Osteocyte (in vitro differentiated cells): ENCODE measurements at regions not wholly inside any gene's neighbourhood (a gene's known extent, or its start where the extent isn't known, plus 50 kb on each side); places are given as distances from the start of the nearest gene placed in this dataset.

Experiments
- DNase-seq: peaks from one replicate; pipeline ENCODE4 v3.0.0; 2021; ENCODE audit warnings: mixed read lengths; ENCODE audit not compliant: unreplicated experiment; ENCODE audit errors: extremely low spot score
- H3K27ac Mint-ChIP-seq: one replicate; pipeline ENCODE4 v1.8.0; 2021; ENCODE audit warnings: mild to moderate bottlenecking, mixed read lengths; ENCODE audit not compliant: unreplicated experiment
- H3K27me3 Mint-ChIP-seq: one replicate; pipeline ENCODE4 v1.8.0; 2021; ENCODE audit warnings: mixed read lengths; ENCODE audit not compliant: unreplicated experiment
- H3K36me3 Mint-ChIP-seq: one replicate; pipeline ENCODE4 v1.8.0; 2021; ENCODE audit warnings: mixed read lengths; ENCODE audit not compliant: unreplicated experiment
- H3K4me1 Mint-ChIP-seq: one replicate; pipeline ENCODE4 v1.8.0; 2021; ENCODE audit warnings: mixed read lengths; ENCODE audit not compliant: unreplicated experiment
- H3K4me3 Mint-ChIP-seq: one replicate; pipeline ENCODE4 v1.8.0; 2021; ENCODE audit warnings: mild to moderate bottlenecking, moderate library complexity, mixed read lengths; ENCODE audit not compliant: unreplicated experiment
- H3K9me3 Mint-ChIP-seq: one replicate; pipeline ENCODE4 v1.8.0; 2021; ENCODE audit warnings: mixed read lengths; ENCODE audit not compliant: unreplicated experiment
- CTCF ChIP-seq: fragments of 200-600 bp; sonication (generic); IDR thresholded peaks from 2 replicates; pipeline ENCODE4 v1.5.0; 2021; ENCODE audit warnings: antibody characterized with exemption, mild to moderate bottlenecking, moderate library complexity

- DNase-seq = no peak
- no peak overlapping the region for H3K4me3 Mint-ChIP-seq
- no peaks in the 10 kb centered on the region for H3K9me3 Mint-ChIP-seq
- TF ChIP-seq CTCF = no peak
- H3K4me1 Mint-ChIP-seq = peaks cover 6% of the 10 kb centered on the region
- no peak overlapping the region for H3K27ac Mint-ChIP-seq
- no peaks in the 10 kb centered on the region for H3K36me3 Mint-ChIP-seq
- no peaks in the 10 kb centered on the region for H3K27me3 Mint-ChIP-seq
These were observed 391.6 kb upstream of the DPPA4 start for GRCh38 chr3:109728861-109729494.

DNA sequence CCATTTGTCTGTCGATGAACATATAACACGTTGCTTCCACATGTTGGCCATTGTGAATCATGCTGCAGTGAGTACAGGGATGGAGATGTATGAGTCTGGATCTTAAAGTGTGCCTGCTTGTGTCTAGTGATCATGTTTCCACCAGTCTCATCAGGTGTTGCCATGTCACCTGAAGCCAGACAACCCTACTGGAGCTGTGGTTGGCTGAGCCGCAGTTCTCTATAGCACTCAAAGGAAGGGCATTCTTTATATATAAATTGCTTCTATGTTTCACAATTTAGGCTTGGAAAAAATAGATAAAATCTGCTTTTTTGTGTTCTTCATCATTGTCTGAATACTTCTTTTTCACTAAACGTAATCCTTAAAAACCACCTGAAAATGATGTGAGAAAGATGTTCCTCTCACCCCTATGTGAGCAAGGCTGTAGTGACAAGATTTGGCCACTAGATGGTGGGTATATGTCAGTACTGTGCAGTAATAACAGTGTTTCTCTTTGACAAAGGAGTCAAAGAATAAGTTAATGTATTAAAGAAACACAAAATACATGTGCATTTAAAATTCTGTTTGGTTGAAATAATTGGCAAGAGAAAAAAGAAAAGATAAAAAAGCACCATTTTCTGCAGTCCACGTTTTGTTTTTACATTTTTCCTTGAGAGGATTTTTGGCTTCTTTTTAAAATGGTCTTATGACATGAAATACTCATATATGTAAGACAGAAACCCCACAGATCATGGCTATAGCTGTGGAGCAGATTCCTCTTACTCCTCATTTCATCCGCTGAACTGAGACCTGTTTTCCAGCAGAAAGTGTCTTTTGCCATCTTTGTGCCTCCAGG lies 394.5 kb upstream of the DPPA4 start:
- no peak for DNase-seq
- peak; percentile 92 for TF ChIP-seq CTCF
- Mint-ChIP-seq H3K36me3 (no peaks in the 10 kb centered on the region), H3K4me1 (peaks cover 6% of the 10 kb centered on the region), H3K27ac (no peak overlapping the region), H3K4me3 (no peak overlapping the region), H3K9me3 (peaks cover 5% of the 10 kb centered on the region), H3K27me3 (no peaks in the 10 kb centered on the region)

DNA sequence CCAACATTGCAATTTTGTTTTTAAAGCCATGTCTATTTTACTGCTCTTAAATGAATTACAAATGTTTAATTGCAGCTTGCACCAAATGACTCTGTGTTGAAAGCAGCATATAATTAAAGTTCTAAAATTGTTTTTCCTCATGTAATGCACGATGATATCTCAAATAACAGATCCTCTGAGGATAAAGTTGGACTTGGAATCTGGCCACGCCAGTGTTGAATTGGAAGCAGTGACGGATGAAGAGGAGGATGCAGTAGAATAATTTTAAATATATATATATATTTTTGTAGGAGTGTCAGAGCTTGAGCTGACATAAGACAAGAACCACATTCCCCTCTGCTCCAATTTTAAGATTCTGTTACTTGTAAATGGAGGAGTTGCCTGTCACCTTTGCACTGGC lies 406.6 kb upstream of the DPPA4 start:
- H3K4me3 Mint-ChIP-seq = no peak overlapping the region
- no peak for DNase-seq
- no peak for TF ChIP-seq CTCF
- no peaks in the 10 kb centered on the region for H3K36me3 Mint-ChIP-seq
- H3K4me1 Mint-ChIP-seq = peaks cover 5% of the 10 kb centered on the region
- no peaks in the 10 kb centered on the region for H3K27me3 Mint-ChIP-seq
- no peaks in the 10 kb centered on the region for H3K9me3 Mint-ChIP-seq
- no peak overlapping the region for H3K27ac Mint-ChIP-seq

DNA sequence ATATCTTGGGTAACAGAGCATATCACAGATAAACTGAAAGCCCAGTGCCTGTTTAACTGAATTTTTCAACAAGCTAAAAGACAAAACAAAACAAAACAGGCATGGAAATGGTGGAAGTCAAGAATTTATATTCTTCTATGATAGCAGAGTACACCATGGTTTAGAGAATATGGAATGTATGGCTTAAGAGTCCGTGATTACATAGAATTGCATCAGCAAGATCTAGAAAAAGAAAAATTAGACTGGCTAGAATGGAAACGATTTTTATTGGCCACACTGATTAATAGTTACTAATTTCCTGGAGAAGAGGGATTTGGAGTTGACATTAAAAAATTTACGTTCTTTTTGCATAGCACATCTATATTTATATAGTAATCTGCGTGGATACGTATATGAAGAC lies 435.2 kb upstream of the DPPA4 start:
- Mint-ChIP-seq H3K4me1 (peaks cover 4% of the 10 kb centered on the region), H3K4me3 (no peak overlapping the region)
- no peak for DNase-seq

More for the DNA sequence above, 435.2 kb upstream of the DPPA4 start:
- peaks cover 7% of the 10 kb centered on the region for H3K9me3 Mint-ChIP-seq
- peaks cover 5% of the 10 kb centered on the region for H3K36me3 Mint-ChIP-seq
- no peak for TF ChIP-seq CTCF
- H3K27ac Mint-ChIP-seq = no peak overlapping the region
- H3K27me3 Mint-ChIP-seq = no peaks in the 10 kb centered on the region
